22Rv1 (cell line): ENCODE measurements at regions not wholly inside any gene's neighbourhood (a gene's known extent, or its start where the extent isn't known, plus 50 kb on each side); places are given as distances from the start of the nearest gene placed in this dataset.

Source experiments
- H3K27ac ChIP-seq: fragments of 450-650 bp; 2 replicates; pipeline ENCODE4 v1.5.1; 2017
- ZFX ChIP-seq: fragments of 450-650 bp; IDR thresholded peaks from 2 replicates; pipeline ENCODE4 v1.6.1; 2017; ENCODE audit warnings: antibody characterized with exemption, borderline replicate concordance
- TF ChIP-seq, protein P1 (sequence below): fragments of 450-650 bp; IDR thresholded peaks from 2 replicates; pipeline ENCODE4 v1.5.1; 2017; ENCODE audit warnings: mild to moderate bottlenecking

DNA sequence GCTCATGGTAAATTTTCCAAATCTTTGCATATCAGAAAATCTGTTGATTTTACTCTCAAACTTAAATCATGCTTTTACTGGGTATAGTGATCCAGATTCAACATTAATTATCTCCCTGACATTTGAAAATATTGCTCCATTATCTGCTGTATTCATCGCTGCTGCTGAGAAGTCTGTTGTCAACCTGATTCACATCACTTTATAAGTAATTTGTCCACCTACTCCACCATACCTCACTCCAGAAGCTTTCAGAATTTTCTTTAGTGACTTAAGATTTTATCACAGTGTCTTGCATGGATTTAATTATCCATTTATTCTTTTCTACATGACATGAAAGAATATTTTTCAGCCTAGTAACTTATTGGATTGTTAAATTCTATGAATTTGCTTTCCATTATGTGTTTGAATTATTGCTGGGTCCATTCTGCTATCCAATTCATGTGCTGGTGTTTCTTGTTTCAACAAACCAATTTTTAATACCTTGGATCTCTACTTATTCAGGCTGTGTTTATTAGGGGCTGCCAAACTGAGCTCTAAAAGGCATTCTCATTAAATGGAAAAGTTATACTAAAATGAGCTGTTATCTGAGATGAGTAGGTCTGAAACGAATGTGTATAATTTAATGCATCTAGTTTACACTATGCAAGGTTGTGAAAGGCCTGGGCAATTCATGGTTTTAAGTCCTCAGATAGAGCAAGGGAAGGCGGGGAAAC, 519.3 kb upstream of the CDH11 start:
- TF ChIP-seq, protein P1, sequence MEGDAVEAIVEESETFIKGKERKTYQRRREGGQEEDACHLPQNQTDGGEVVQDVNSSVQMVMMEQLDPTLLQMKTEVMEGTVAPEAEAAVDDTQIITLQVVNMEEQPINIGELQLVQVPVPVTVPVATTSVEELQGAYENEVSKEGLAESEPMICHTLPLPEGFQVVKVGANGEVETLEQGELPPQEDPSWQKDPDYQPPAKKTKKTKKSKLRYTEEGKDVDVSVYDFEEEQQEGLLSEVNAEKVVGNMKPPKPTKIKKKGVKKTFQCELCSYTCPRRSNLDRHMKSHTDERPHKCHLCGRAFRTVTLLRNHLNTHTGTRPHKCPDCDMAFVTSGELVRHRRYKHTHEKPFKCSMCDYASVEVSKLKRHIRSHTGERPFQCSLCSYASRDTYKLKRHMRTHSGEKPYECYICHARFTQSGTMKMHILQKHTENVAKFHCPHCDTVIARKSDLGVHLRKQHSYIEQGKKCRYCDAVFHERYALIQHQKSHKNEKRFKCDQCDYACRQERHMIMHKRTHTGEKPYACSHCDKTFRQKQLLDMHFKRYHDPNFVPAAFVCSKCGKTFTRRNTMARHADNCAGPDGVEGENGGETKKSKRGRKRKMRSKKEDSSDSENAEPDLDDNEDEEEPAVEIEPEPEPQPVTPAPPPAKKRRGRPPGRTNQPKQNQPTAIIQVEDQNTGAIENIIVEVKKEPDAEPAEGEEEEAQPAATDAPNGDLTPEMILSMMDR = no peak
- TF ChIP-seq ZFX = no peak
- H3K27ac ChIP-seq = no peak overlapping the region

DNA sequence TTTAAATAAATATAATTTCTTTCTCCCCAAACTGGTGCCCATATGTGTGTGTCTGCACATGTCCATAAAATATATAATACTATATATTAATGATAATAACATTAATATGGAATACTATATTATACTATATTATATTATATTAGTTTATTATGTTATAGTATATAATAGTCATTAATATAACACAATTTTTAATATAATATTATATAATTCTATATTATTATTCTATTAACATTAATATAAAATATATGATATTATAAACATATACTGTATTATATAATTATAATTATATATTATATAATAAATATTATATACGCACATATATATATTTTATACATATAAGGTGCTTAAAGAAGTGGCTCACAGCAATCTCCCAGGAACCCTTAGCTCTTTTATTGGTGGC, 513.0 kb upstream of the CDH11 start:
- TF ChIP-seq, protein P1 = no peak
- TF ChIP-seq ZFX = no peak
- no peak overlapping the region for H3K27ac ChIP-seq

DNA sequence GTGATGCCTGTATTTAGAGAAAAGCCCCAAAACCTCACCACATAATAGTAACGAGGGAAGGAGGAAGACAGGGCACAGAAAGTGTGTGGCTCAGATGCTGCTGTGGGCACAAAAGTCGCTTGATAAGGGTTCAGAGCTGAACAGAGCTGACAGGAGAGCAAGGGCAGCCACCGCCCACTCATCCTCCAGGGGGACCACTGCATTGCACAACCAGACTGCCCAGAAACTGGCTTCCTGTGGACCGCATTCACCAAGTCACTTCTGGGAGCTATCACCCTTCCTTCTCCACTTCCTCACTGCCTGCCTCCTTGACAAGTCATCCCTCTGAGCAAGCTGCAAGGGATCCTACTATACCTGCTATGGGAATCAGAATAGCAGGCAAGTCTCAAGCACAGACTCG, 512.4 kb upstream of the CDH11 start:
- no peak overlapping the region for H3K27ac ChIP-seq
- TF ChIP-seq, protein P1 = no peak
- TF ChIP-seq ZFX = no peak

DNA sequence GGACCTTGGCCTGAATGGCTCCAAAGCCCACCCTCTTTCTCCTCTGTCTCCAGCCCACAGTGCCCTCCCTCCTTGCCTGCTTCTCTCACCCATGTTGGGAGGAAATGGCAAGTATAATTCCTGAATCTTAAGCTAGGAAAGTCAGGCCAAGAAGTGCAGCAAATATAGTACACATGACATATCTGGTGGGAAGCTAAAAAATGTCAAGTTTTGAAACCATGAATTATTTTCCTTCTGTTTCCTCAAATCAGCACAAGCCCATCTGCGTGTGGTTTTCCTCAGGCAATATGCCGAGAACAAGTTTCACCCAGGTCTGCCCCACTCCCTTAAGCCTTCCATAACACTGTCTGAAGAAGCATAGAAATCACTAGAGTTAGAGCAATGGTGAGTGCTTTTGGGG, 502.8 kb upstream of the CDH11 start:
- TF ChIP-seq, protein P1 = no peak
- no peak for TF ChIP-seq ZFX
- no peak overlapping the region for H3K27ac ChIP-seq

DNA sequence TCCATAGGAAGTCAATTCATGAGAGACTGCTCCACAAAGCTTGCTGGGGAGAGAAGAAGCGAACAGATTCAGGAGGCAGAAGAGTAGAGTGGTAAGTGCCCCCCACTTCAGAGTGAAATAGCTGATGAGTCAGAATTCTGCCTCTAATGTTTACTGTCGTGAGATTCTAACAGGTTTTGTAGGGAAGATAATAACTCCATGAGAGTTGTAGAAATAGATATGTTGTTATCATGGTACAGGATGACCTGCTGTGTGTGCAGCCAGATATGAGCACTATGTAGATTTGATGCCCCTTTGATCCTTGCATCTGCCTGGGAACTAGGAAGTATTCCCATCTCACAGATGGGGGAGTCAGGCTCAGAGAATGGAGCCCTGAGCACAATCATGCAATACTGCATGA, 502.4 kb upstream of the CDH11 start:
- H3K27ac ChIP-seq = no peak overlapping the region
- TF ChIP-seq, protein P1 = no peak
- TF ChIP-seq ZFX = no peak

DNA sequence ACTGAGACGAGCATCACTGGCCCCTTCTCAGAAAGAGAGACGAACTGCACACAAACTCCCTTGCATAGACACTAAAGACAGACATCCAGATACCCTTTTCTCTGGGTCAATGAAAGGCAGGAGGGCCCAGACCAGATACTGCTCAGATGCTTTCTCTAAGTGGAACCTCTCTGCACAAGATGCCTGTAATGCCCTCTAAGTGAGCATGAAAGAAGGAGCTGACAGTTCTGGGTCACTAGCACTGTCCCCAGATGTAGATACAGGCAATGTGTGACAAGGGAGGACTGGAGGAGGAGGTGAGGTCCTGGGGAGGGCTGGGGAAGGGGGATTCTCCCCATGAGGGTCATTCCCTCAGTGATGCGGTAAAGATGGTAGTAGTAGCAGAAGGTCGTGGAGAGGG, 501.0 kb upstream of the CDH11 start:
- TF ChIP-seq, protein P1 = no peak
- no peak for TF ChIP-seq ZFX
- H3K27ac ChIP-seq = no peak overlapping the region

DNA sequence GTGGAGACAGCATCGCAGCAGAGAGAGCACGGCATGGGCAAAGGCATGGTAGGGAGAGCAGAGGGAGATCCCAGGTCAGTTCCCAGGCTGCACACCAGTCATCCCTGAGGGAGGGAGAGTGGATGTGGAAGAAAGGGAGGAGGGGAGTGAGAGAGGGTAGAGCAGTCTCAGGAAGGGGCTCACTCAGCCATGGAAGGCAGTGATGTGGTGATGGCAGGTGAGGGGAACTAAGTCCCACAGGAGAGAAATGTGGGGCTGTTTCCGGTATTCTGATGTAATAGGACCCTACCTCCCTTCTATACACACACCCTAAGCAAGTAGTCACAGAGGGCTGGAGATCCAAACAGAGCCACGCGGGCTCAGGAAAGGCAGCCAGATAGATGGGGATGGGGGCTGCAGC, 500.3 kb upstream of the CDH11 start:
- H3K27ac ChIP-seq = no peak overlapping the region
- TF ChIP-seq, protein P1 = no peak
- no peak for TF ChIP-seq ZFX
